Loucy (cell line): ENCODE measurements at regions not wholly inside any gene's neighbourhood (a gene's known extent, or its start where the extent isn't known, plus 50 kb on each side); places are given as distances from the start of the nearest gene placed in this dataset.

Experiments used
- EZH2phosphoT487 ChIP-seq: fragments of 200-600 bp; IDR thresholded peaks from 2 replicates; pipeline ENCODE4 v1.6.1; 2018; ENCODE audit warnings: antibody characterized with exemption, mild to moderate bottlenecking, moderate library complexity, borderline replicate concordance
- TF ChIP-seq, protein P1 (sequence below): fragments of 200-600 bp; sonication (generic); conservative IDR thresholded peaks from 2 replicates; pipeline ENCODE4 v1.5.1; 2014; ENCODE audit warnings: mild to moderate bottlenecking, antibody characterized with exemption, low read length

GRCh38 chr6:40708049-40708448, 120.9 kb upstream of the LRFN2 start:
- TF ChIP-seq, protein P1, sequence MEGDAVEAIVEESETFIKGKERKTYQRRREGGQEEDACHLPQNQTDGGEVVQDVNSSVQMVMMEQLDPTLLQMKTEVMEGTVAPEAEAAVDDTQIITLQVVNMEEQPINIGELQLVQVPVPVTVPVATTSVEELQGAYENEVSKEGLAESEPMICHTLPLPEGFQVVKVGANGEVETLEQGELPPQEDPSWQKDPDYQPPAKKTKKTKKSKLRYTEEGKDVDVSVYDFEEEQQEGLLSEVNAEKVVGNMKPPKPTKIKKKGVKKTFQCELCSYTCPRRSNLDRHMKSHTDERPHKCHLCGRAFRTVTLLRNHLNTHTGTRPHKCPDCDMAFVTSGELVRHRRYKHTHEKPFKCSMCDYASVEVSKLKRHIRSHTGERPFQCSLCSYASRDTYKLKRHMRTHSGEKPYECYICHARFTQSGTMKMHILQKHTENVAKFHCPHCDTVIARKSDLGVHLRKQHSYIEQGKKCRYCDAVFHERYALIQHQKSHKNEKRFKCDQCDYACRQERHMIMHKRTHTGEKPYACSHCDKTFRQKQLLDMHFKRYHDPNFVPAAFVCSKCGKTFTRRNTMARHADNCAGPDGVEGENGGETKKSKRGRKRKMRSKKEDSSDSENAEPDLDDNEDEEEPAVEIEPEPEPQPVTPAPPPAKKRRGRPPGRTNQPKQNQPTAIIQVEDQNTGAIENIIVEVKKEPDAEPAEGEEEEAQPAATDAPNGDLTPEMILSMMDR, result no peak
- TF ChIP-seq EZH2phosphoT487, result no peak
